ENCODE measurements at regions not wholly inside any gene's neighbourhood (a gene's known extent, or its start where the extent isn't known, plus 50 kb on each side); places are given as distances from the start of the nearest gene placed in this dataset.

DNA sequence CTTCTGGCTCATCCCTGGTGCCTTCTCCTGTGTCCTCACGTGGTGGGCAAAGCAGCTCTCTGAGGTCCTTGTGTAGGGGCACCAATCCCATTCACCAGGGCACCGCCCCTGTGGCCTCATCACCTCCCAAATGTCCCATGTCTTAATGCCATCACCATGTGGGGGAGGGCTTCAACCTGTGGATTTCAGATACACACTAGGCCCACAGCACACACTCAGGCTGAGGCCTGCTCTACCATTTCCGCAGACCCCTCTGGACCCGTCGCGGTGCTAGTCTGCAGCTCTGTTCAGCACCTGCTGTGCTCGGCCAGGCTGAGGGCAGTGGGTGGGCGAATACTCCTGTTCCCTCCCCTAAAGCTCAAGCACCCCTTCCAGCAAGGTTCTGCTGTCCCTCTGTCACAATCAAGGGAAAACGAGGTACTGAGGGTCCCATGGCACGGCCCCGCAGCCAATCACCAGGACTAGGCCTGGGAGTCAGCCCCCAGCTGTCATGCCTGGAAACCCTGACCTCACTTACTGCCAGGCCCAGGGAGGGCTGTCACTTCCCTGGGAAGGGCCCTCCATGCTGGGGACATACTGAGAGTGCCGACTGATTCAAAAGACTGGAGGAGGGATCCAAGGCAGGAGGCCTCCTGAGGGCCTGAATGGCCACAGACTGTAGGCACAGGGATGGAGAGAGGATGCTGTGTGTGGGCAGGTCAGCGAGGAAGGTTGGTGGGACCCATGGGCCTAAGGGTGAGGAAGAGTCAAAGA lies 123.8 kb upstream of the RET start:
- DNase-seq = no peak

DNA sequence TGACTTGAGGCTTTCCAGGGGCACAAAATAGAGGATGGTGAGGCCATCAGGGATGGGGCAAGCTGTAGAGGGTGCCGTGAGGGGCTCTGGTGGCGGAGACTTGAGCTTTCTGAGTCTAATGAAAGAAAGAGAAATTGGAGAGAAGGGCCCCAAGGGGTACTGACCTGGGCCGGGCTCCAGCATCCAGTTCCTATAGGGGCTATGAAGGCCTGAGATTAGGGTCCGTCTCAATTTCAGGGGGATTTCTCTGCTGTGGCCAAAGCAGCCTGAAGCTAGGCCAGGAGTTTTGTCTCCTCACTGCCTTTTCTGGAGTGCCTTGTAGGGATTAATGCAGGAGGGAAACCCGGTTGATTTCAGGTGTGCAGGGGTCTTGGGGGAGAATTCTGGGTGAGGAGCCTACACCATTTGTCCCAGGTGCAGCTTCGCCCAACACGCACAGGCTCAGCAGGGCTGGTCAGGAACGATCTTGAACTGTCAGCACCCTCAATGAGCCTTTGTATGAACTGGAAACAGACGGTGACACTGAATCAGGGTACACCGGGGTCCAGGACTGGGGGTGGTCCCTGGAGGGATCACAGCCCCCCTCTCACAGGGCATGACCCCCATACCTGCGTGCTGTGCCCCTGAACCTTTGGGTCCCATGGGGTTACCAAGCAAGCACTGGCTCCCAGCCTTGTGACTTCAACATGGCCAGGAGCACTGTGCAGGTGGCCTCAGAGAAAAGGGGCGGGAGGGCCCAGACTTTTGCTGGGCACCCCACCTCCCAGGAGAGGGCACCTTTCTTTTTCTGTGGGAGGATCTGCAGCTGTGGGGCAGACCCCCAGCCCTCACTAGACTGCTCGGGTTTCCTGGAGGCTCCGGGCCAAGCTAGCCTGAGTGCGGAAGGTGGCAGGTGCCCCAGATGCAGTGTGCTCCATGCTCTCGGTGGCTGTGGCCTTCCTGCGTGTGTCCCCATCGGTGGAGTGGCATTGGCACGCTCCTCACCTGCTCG lies 122.9 kb upstream of the RET start:
- DNase-seq = no peak

DNA sequence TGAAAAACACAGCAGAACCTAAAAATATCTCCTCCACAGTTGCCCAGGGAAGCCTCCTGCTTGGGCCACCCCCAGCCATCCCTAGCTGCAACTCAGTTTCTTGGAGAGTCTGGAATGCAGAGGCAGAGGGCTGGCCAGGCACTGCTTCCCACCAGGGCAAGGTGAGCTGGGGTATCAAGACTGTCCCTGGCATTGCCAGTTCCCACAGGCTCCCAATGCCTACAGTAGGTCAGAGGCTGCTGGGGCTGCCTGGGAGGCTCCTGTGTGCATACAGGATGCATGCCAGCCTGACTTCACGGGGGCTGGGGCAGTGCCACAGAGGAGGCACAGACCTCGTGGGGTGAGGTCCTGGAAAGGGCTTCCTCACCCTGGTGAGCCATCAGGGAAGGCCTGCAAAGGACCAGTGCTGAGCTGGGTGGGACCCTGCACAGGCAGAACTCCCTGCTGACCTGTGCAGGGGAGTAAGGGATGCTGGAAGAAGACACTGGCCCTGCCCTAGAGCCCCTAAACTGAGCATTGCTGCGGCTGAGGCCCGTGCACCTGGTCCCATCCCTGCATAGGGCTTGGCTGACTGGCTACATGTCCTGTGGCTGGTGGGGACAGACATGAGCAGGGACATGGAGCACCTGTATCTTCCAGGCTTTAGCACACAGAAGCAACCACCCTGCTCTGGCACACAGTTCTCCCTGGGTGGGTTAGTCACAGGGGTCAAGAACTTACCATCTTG lies 121.9 kb upstream of the RET start:
- DNase-seq = no peak

DNA sequence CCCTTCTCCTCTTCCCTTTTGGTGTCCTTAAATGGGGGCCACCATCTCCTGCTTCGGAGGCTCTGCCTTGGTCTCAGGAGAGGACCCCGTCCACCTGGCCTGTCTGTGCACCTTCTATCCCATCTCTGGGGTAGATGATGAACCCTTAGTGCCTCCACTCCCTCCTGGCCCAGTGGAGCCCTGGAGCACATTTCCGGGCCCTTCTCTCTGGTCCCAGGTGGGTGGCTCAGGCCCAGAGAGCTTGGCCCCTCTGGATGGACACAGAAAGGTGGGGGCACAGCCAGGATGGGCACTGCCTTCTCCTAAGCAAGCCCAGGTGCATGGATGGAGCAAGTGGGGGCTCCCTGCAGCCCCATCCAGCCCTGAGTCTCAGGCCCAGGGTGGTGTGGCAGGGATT lies 121.4 kb upstream of the RET start:
- no peak for DNase-seq

DNA sequence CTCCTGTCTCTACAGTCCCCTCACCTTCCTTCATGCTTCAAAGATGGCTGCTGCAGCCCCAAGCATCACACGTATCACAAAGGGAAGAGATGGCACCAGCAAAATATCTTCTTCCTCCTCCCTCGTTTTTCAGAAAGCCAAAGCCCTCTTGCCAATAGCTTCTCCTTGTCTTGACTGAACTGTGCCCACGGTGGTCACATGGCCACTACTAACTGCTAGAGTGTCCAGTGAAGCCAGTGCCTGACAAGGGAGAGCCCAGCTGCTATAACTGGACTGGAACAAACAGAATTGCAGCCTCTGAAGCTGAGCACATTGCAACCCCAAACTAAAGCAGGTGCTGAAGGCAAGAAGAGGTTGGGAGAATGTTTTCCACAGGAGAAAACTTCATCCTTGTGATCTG lies 120.8 kb upstream of the RET start:
- no peak for DNase-seq

DNA sequence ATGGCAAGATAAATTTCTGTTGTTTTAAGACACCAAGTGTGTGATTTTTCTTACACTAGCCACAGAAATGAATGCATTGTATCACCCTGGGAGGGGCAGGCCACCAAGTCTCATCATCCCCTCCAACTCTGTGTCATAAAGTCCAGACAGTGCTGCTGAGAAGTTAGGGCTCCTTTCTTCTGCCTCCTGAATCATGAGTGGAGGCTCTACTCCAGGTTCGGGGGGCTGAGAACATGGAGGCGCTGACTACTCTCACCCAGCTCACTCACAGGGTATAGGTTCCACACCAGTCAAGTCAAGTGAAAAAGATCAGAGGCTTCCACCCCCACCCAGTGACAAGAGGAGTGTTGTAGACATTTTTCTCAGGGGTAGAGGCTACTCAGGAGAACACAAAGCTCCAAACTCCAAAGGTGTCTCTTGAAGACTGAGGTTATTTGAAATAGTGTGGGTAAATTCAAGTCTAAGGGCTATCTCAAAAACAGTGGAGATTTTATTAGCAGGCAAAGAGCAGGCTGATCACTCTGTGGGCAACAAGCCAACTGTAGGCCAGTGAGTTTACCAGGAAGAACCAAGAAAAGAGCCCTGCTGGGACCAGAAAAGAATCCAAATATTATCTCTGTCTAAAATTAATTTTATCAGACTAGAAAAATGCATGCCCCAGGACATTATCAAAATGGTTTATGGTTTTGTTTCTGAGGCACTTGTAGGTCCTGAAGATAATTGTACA lies 118.6 kb upstream of the RET start:
- DNase-seq = no peak

DNA sequence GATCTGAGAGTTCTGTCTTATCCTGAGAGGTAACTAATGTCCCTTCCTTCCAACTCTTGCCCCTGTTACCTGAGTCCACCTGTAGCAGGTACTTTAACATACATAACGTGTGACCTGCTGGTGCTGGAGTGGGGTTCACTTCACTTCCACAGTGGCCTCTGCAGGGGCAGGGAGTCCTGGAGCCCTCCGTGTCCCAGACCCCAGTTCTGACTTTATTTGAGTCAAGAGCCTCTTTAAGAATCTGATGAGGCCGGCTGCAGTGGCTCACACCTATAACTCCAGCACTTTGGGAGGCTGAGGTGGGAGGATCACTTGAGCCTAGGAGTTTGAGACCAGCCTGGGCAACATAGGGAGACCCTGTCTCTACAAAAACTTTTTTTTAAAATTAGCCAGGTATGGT lies 117.0 kb upstream of the RET start:
- DNase-seq = no peak

DNA sequence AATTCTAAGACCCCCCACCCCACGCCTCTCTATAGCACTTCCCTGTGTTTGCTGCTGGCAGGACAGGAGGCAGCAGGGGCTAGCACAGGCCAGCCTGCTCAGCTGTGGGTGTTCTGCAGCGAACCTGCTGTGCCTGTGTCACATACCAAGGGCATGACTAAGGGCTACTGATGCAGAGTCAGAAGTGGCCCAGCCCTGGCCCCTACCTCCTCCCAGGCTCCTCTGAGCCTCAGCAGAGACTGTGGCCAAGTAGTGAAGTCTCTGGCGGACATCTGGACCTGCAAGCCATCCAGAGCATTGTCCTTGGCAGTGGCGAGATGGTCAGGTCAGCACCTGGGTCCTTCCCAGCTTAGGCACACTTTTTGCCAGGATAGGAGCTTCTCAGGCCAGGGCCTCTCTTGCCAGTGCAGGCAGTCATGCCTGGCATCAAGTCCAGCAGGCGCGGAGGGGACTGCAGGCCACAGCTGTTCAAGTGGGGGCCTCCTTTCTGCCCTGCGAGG lies 116.3 kb upstream of the RET start:
- DNase-seq = no peak

DNA sequence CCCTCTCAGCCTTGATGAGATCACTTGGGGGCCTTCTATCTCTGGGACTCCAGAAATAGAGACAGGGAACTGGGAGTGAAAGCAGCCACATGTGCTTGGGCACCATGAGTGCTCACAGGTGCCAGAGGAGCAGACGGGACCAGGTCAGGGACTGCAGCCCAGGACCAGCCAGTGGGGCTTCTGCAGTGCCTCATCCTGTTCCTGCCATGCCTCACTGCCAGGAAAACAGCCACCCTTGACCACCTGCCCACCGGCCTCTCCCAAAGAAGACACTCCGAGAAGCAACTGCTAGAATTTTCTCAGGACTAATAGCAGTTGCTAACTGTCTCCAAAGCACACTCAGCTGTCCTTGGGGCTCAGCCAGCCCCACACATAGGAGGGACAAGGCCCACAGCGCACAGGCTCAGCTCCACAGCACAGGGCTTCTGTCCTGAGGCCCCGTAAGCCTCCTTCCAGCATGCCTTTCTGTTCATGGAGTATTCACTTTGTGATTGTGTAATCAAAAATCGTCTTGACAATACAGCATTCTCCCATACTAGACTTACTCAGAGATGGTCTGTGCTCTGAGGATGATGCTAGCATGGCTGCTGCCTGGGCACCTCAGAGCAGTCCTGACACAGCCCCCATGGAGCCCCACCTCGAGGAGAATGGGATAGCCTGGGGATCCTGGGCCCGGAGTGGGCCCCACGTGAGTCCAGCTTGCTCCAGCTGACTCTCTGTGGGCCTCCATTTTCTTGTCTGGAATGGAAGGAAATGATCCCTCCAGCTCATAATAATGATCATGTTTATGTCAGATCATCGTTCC lies 115.7 kb upstream of the RET start:
- DNase-seq = no peak

DNA sequence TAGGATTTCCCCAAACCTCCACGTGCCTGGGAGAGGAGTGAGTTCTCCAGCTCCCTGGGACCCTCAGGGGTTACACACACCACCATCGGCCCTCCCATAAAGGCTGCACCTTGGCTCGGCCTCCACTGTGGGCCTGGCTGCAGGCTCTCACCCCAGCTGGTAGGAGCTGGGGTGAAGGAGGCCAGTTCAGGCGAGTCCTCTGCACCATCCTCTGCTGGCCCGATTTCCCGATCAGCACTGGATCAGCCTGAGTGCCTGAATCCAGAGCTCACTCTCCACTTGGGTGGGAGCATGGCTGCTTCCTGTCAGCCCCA lies 115.1 kb upstream of the RET start:
- no peak for DNase-seq

DNA sequence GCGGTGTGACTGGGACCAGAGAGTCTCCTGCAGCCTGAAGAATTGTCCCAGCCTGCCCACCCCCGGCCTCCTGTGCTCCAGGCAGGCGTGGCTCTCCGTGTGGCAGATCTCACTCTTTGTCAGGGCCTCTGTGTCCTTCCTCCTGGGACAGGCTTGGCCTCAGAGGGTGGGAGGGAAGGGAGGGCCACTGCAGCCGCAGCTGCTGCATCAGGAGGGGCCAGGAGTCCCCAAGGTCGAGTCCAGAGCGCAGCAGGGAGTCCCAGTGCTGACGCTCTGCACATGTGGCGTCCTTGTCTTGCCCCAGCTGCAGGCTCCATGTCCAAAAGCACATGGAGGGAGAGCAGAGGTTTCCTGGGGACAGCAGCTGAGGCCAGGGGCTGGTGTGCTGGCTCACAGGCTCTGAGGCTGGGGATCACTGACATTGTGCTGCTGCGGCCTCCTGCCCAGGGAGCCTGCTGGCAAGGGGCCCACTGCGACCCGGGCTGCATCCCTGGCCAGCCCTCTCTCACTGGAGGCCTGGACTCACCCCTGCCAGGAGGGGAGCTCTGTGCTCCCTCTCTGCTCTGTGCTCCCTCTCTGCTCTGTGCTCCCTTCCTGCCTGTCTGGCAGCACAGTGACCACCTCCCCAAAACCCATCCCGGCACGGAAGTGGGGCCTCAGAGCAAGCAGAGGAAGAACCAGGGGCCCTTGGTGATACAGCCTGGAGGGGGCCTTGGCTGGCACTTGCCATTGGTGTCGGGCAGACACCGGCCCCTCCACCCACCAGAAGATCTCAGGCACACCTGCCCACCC lies 114.6 kb upstream of the RET start:
- no peak for DNase-seq

DNA sequence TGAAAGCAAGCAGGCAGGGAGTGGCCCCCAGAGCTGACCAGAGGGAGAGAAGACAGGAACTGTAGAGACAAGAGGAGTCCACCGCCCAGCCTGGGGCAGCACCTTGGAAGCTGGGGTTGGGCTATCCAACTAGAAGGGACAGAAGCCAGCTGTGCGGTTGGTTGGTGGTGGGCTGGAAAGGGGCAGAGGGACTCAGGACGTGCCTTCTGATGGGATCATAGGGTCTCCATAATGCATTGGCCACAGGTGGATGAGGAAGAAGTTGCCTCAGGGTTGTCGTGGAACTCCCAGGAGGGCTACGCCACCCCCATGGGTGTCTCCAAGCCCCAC lies 114.0 kb upstream of the RET start:
- DNase-seq = no peak

DNA sequence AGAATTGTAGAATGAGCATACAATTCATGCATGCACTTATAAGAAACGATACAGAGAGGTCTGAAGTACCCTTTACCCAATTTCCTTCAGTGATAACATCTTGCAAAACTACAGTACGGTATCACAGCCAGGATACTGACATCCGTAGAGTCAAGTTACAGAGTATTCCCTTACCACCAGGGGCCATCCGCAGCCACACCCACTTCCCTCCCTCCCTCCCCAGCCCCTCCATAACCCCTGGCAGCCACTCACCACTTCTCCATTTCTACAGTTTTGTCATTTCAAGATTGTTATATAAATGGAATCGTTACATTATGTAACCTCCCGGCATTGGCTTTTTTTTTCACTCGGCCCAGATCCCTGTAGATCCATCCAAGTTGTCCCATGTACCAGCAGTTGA lies 113.6 kb upstream of the RET start:
- peak in 1 of 2 donors; percentile 69 for DNase-seq

DNA sequence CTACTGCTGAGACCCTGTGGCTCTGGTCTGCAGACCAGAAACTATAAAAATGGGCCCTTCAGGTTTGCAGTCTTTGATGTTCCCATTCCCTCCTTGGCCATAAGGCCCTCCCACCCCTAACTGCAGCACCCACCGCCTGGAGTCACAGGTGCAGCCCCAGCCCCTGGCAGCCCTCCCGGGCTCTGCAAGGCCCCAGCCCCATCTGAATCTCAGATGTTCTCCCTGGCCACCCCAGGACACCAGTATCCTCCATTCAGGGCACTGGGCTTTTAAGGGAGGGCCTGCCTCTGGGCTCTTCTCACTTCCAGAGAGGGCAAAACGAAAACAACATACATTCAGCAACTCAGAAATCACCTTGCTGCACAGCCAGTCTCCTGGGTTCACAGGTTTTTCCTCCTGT lies 107.7 kb upstream of the RET start:
- no peak for DNase-seq

DNA sequence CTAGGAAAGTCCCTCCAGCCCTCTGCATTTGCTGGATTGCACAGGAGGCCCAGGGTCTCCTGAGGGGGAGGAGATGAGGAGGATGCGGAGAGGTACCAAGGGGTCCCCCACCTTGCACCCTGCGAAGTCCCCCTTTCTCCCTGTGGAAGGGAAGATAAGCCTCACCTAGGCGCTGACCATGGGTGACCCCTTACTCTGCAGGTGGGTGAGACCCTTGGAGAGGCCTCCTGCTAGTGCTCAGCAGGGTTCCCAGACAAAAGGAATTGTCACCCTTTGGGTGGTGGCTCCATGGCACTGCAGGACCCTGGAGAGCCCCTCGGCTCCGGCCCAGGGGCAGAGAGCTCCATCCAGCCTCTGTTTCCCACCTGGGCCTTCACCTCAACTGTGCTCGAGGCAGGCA lies 107.0 kb upstream of the RET start:
- no peak for DNase-seq

DNA sequence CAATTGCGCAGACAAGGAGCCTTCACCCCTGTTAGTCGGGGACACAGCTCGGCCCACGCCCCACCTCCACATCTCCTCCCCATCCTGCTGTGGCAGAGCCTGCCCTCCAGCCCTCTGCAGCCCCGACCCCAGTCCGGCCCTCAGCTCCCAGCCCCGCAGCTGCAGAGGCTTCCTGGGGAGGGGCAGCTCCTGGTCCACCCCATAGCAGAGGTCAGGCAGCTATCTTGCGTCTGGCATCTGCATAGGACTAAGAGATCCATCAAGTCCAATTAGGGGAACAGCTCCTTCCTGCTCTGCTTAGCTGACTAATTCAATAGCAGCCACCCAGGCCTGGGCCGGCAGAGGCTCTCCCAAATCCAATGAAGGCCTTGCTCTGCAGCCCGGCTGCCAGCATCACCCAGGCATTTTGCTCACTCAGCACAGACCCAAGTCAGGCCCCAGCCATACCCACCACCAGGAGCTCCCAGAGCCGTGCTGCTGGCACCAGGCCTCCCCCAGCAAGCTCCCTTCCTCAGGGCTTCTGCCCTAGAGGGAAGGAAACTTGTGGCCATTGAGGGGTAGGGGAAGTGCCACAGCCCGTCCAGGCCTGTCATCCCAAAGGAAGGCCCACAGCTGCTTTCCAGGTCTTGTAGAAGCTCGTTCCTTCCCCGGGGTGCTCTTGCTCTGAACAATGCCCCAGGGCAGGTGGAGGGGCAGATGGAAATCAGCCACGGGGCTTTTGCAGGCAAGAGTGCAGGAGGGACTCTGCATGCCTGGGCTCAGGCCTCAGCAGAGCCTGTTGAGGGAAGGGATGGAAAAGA lies 106.2 kb upstream of the RET start:
- no peak for DNase-seq

DNA sequence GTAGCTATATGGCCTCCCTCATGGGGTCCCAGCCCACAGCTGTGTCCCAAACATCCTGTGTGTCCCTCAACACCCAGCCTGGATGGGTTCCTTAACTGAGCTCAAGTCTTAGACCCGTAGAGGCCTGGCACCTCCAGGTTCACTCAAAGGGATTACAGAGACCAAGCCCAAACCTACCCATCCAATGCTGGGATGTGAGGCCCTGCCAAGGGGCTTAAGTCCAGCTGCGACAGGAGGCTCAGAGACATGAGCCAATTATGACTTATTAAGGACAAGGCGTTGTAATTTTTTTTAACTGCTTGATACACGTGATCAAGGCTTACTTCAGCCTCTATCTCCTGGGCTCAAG lies 105.6 kb upstream of the RET start:
- no peak for DNase-seq

DNA sequence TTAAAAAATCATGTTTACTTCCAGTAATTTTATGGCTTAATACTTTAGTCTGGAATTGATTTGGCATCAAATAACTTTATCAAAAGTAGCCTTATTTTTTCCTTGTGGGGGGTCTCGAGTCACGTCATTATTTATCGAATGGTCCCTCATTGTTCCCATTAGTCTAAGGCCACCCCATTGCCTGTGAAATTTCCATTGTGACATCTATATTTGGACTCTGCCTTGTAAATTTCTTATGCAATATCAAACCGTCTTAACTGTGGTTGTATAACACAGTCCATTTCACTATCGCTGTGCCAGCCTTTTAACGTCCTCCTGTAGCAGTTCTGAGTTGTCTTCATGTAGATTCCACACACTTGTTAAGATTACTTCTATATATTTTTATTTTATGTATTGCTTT lies 103.9 kb upstream of the RET start:
- DNase-seq = no peak

DNA sequence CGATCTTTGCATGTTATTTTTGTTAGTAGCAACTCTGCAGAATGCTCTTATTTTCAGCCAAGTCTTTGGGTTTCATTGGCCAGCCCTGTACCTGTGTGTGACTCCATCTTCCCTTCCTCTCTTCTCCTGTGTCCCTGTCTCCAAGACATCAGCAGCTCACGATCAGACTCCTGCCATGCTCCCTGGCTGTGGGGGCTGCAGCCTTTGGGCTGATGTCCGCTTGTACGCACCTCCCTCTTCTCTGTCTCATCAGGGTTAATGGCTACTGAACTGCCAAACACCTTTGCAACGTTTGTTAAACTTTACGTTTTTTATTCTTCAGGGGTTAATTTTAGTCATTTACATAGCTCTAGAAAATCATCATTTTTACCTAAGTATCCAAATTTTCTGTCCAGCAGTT lies 103.5 kb upstream of the RET start:
- no peak for DNase-seq

DNA sequence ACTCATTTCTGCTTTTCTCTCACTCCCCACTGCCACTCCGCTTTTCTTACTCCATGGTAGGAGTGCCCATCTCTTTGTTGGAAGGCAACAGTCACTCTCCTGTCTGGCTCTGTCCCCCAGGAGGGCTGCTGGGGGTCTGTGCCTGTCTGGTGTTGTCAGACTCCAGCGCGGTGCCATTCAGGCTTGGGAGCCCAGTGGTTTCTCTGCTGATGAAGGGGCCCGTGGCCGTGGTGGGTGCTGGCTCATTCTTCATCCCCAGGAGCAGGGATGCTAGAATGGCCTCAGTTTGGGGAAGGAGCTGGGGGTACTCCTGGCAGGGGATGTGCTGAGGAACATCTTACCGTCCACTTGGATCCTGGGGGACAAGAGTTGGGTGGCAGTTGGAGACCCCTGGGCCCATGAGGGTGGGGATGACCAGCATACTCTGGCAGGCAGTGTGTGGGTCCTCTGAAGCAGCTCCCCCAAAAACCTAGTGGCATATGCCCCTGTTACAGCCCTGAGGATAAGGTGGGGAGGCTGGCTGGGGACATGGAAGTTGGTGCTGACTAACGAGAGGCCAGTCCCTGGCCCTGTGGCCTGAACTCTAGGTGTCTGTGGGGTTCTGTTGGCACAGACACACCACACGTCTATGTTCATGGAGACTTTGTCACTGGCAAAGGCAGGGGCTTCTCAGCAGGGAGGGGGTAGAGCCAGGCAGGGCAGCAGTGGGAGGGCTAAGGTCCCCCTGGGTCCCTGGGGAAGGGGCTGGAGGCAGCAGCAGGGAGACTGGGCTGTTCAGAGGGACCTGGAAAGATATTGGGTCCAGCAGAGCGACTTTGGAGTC lies 102.8 kb upstream of the RET start:
- DNase-seq = no peak
